ENCODE measurements at regions not wholly inside any gene's neighbourhood (a gene's known extent, or its start where the extent isn't known, plus 50 kb on each side); places are given as distances from the start of the nearest gene placed in this dataset.

- 81 to 86% methylated on average over 5 of the region's 5 CpGs for WGBS, 2 donors
- Histone ChIP-seq H3K36me3 (ENCODE audit: control insufficient read depth in 4 of 4, insufficient read depth in 4 of 4, low read length in 4 of 4) (no peaks in the 10 kb centered on the region), H3K27ac (ENCODE audit: low read depth in 1 of 2, low read length in 1 of 2) (no peak overlapping the region), H3K4me1 (ENCODE audit: control insufficient read depth in 5 of 5, insufficient read depth in 5 of 5, low read length in 5 of 5) (peaks cover 0 to 27% (median 15%) of the 10 kb centered on the region in 5 donors), H3K9me3 (ENCODE audit: control insufficient read depth in 4 of 4, insufficient read depth in 3 of 4, low read length in 3 of 4) (no peaks in the 10 kb centered on the region), H3K9ac (ENCODE audit: insufficient read depth in 1 of 2, low read length in 2 of 2) (no peak overlapping the region), H3K4me3 (no peak overlapping the region), H3K27me3 (ENCODE audit: control insufficient read depth in 3 of 3, insufficient read depth in 3 of 3, low read length in 2 of 3) (no peaks in the 10 kb centered on the region)
- TF ChIP-seq CTCF (IDR thresholded peaks at IDR 0.05; ENCODE audit: control extremely low read depth, extremely low read depth) = no peak
- DNase-seq = no peak
- ATAC-seq (ENCODE audit: insufficient read depth, low FRiP score) = no peak
These were observed 75.7 kb upstream of the ARNT2 start for GRCh38 chr15:80328496-80328895.

DNA sequence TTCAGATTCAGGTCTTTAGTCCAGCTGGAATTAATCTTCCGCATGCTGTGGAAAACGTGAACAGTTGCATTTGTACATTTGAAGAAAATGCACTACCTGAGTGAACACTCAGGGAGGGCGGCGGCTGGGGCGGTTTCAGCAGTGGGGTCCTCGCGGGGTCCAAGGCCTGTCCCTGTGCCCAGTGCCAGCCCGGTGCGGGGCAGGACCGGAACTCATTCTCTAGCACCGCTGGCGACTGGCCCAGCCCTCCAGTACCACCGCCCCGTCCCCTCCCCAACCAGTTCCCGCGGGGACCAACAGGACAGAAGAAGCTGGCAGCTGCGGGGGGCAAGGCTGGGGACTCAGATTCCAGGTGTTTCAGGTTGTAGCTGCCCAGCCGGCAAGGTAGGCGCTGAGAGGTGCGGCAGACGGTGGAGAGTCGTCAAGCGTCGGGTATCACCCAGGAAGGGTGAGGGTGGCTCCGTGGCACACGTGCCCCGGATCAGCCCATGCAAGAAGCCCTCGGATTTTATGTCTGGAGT lies 72.2 kb upstream of the ARNT2 start:
- DNase-seq (no peak), ATAC-seq (ENCODE audit: insufficient read depth, low FRiP score) (no peak)
- Histone ChIP-seq H3K9me3 (ENCODE audit: control insufficient read depth in 4 of 4, insufficient read depth in 3 of 4, low read length in 3 of 4) (peaks cover 0 to 3% (median 0%) of the 10 kb centered on the region in 4 donors), H3K36me3 (ENCODE audit: control insufficient read depth in 4 of 4, insufficient read depth in 4 of 4, low read length in 4 of 4) (no peaks in the 10 kb centered on the region), H3K9ac (ENCODE audit: insufficient read depth in 1 of 2, low read length in 2 of 2) (no peak overlapping the region), H3K27me3 (ENCODE audit: control insufficient read depth in 3 of 3, insufficient read depth in 3 of 3, low read length in 2 of 3) (no peaks in the 10 kb centered on the region), H3K4me1 (ENCODE audit: control insufficient read depth in 5 of 5, insufficient read depth in 5 of 5, low read length in 5 of 5) (peaks cover 0 to 11% (median 0%) of the 10 kb centered on the region in 5 donors), H3K4me3 (no peak overlapping the region), H3K27ac (ENCODE audit: low read depth in 1 of 2, low read length in 1 of 2) (no peak overlapping the region)
- TF ChIP-seq CTCF (IDR thresholded peaks at IDR 0.05; ENCODE audit: control extremely low read depth, extremely low read depth) = no peak
- 93 to 95% methylated on average over 28 of the region's 28 CpGs for WGBS, 2 donors

GRCh38 chr15:80333261-80333660 lies 70.9 kb upstream of the ARNT2 start:
- ATAC-seq (ENCODE audit: insufficient read depth, low FRiP score) = no peak
- no peak for TF ChIP-seq CTCF (IDR thresholded peaks at IDR 0.05; ENCODE audit: control extremely low read depth, extremely low read depth)

GRCh38 chr15:80334521-80334920 lies 69.7 kb upstream of the ARNT2 start:
- TF ChIP-seq CTCF (IDR thresholded peaks at IDR 0.05; ENCODE audit: control extremely low read depth, extremely low read depth) = no peak
- no peak overlapping the region for H3K27ac ChIP-seq (ENCODE audit: low read depth in 1 of 2, low read length in 1 of 2)
- DNase-seq (no peak), ATAC-seq (ENCODE audit: insufficient read depth, low FRiP score) (no peak)
- H3K4me1 ChIP-seq (ENCODE audit: control insufficient read depth in 5 of 5, insufficient read depth in 5 of 5, low read length in 5 of 5) = peaks cover 0 to 18% (median 0%) of the 10 kb centered on the region in 5 donors
- 60 to 75% methylated on average over 1 of the region's 1 CpG for WGBS, 2 donors
- H3K9ac ChIP-seq (ENCODE audit: insufficient read depth in 1 of 2, low read length in 2 of 2) = no peak overlapping the region
- H3K9me3 ChIP-seq (ENCODE audit: control insufficient read depth in 4 of 4, insufficient read depth in 3 of 4, low read length in 3 of 4) = peaks cover 0 to 3% (median 0%) of the 10 kb centered on the region in 4 donors
- H3K36me3 ChIP-seq (ENCODE audit: control insufficient read depth in 4 of 4, insufficient read depth in 4 of 4, low read length in 4 of 4) = no peaks in the 10 kb centered on the region
- H3K27me3 ChIP-seq (ENCODE audit: control insufficient read depth in 3 of 3, insufficient read depth in 3 of 3, low read length in 2 of 3) = no peaks in the 10 kb centered on the region
- no peak overlapping the region for H3K4me3 ChIP-seq

More at GRCh38 chr15:80333261-80333660, 70.9 kb upstream of the ARNT2 start:
- no peak for DNase-seq
- Histone ChIP-seq H3K27me3 (ENCODE audit: control insufficient read depth in 3 of 3, insufficient read depth in 3 of 3, low read length in 2 of 3) (no peaks in the 10 kb centered on the region), H3K9me3 (ENCODE audit: control insufficient read depth in 4 of 4, insufficient read depth in 3 of 4, low read length in 3 of 4) (peaks cover 0 to 3% (median 0%) of the 10 kb centered on the region in 4 donors), H3K4me1 (ENCODE audit: control insufficient read depth in 5 of 5, insufficient read depth in 5 of 5, low read length in 5 of 5) (peaks cover 0 to 15% (median 0%) of the 10 kb centered on the region in 5 donors), H3K4me3 (no peak overlapping the region), H3K9ac (ENCODE audit: insufficient read depth in 1 of 2, low read length in 2 of 2) (no peak overlapping the region), H3K36me3 (ENCODE audit: control insufficient read depth in 4 of 4, insufficient read depth in 4 of 4, low read length in 4 of 4) (no peaks in the 10 kb centered on the region), H3K27ac (ENCODE audit: low read depth in 1 of 2, low read length in 1 of 2) (no peak overlapping the region)
- 64 to 69% methylated on average over 4 of the region's 4 CpGs for WGBS, 2 donors

Data from lung (tissue), 11 donors.